Erythroblast (primary cell): ENCODE measurements at regions not wholly inside any gene's neighbourhood (a gene's known extent, or its start where the extent isn't known, plus 50 kb on each side); places are given as distances from the start of the nearest gene placed in this dataset.

Experiments
- DNase-seq, 2 experiments: peaks; one replicate each; lab custom pipeline; 2025; lab: John Stamatoyannopoulos, UW
- GATA1 ChIP-seq: IDR thresholded peaks from 2 replicates; pipeline ENCODE4 v1.6.1; 2011; ENCODE audit warnings: low read depth, mild to moderate bottlenecking, control low read depth, low read length, moderate library complexity
- POLR2A ChIP-seq: IDR thresholded peaks from 2 replicates; pipeline ENCODE4 v1.6.1; 2011; ENCODE audit warnings: mild to moderate bottlenecking, low read length

DNA sequence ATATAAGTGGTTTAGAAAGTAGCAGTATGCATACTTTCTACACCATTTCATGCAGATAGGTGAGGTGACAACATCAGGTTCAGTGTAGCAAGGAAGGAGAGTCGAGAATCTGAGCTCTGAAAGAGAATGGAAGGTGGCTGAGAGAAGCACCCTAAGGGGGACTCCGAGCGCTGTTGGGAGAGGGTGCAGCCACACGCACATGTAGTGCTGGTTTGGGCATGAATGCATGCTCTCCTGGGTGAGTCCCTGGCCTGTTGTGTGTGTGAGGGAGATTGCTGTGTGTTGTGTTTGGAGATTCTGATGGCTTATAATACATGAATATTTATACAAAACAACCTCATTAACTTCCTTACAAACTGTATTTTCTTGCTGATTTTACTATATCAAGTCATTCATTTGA lies 180.3 kb upstream of the LRIG3 start:
- DNase-seq: no peak
- TF ChIP-seq POLR2A: no peak
- TF ChIP-seq GATA1: no peak

- no peak for TF ChIP-seq GATA1
- no peak for DNase-seq
These were observed 177.6 kb upstream of the LRIG3 start for GRCh38 chr12:59097876-59098275.

DNA sequence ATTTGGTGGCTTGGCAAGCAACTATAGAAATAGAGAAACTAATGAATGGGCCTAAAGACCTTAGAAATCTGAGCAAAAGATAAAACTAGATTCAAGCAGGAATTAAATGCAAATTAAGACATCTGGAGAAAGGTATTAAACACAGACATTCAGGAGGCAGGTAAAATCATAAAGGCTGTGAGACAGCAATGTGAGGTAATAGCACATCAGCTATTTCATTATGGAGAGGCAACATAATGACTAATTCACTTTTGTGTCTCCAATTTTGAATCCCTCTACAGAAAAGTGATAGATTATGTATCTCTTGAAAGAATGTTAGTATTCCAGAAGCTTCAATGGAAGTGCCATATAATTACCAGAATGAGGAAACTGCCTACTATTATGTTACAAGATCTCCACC lies 175.9 kb upstream of the LRIG3 start:
- DNase-seq: no peak
- TF ChIP-seq POLR2A: no peak
- no peak for TF ChIP-seq GATA1

DNA sequence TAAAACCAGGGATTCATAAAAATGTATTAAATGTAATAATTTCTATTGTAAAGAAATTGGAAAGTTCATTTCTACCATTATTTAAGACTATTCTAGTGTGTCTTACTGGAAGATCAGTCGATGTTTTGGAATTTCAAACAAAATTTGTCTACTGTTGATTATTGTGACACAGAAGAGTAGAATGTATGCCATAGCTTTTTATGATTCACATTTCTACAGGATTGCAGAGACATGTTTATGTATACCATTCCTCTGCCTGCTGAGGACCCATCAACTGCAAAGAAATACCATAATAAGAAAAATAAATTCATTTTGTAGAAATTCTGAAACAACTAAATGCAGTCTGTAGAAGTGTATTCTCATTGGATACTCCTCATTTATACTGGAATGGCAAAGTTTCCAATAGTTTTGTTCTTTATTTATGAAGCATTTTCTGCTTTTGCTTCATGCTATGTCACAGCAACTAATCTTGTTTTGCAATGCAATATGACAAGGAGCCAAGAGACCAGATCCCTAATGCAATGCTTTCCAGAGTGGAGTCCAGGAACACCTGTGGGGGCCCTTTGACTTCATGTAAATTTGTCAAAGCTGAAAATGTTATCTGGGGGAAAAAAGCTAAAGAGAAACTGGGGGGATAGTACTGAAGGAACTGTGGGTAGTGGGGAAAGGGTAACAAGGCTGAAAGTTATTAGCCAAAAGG lies 172.9 kb upstream of the LRIG3 start:
- DNase-seq: no peak
- no peak for TF ChIP-seq POLR2A
- no peak for TF ChIP-seq GATA1

GRCh38 chr12:59088673-59089072 lies 168.4 kb upstream of the LRIG3 start:
- no peak for DNase-seq
- TF ChIP-seq POLR2A (no peak), GATA1 (no peak)

- DNase-seq: no peak
- TF ChIP-seq POLR2A (no peak), GATA1 (no peak)
These were observed 167.4 kb upstream of the LRIG3 start for GRCh38 chr12:59087691-59088090.

DNA sequence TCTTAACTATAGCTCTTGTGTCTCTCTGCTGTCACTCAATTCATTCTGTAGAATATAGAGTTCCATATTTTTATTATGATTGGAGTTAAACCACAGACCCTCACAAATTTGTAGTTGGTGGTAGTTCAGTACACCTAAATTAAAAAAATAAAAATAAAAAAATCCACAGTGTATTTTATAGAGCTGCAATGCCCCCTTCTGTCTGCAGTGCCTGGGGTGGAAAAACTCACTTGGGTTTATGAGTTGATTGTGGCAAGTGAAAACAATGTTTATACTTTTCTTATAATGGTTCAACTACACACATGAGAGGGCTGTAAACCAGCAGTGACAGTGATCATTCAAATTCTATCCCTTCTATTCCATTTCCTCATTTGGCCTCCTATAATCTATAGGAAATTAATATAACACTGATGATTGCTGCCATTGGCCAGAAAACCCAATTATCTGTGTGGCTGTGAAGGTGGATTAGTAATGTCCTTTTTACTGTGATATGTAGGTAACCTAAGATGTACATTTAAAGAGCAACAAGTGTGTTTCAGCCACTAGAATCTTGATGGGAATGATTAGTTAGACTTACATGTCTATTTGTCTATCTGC lies 166.9 kb upstream of the LRIG3 start:
- DNase-seq: no peak
- TF ChIP-seq GATA1: no peak
- TF ChIP-seq POLR2A: no peak

DNA sequence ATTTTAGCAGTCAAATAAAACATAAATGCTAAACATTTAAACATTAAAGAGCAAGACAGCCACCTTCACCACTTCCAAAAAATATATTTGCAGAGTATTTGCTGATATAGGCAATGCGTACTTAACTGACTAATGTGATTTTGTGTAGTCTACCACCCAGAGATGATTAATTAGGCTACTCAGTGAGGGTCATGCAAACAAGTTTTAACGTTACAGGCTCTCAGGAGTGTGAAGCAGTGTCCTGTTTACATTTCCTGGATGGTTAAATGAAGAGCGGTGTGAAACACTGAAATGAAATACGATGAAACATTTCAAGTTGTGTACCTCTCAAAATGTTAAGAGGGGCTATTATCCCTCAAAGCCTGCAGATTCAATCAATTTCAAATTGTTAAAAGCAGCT lies 165.8 kb upstream of the LRIG3 start:
- no peak for TF ChIP-seq GATA1
- no peak for TF ChIP-seq POLR2A

GRCh38 chr12:59085690-59086089 lies 165.4 kb upstream of the LRIG3 start:
- TF ChIP-seq POLR2A (no peak), GATA1 (no peak)
- DNase-seq: no peak

More for the DNA sequence above, 165.8 kb upstream of the LRIG3 start:
- DNase-seq: no peak

DNA sequence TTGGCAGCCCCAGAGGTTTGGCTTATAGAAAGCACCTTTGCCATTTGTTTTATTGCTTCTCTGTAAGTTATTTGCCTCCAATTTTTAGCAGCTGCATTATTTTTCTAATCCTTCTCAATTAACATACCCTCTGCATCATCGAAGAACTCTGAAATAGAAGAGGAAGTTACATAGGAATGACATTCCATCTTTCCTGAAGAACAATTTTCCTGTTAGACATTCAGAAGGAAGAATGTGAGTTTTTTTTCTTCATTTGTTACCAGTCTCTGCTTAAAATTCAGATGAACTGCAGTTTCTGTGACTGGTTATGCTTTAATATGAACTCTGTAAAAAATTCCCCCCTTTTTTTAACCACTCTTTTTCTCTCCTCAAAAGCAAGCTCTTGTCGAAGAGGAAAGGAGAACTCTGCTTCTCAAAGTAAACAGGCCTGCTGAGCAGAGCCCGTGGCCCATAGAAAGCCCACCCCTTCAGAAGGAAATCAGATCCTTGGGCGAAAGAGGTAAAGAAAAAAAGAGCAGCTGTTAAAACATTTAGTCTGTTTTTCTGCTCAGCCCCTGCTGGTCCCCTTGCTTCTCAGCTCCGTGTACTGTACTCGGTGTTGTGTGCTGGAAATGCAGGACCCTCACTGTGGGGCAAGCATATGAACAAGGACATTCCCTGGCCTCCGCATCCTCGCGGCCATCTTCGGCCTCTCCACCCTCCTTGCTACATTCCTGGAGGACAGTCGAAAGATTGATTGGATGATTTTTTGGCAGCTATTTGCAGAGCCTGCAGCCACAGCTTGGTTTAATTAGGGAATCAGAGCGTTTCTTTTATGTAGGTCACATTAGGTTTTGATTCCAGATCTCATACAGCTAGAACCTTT lies 164.4 kb upstream of the LRIG3 start:
- DNase-seq: no peak
- no peak for TF ChIP-seq GATA1
- TF ChIP-seq POLR2A: no peak

GRCh38 chr12:59082952-59083351 lies 162.6 kb upstream of the LRIG3 start:
- no peak for TF ChIP-seq POLR2A
- no peak for TF ChIP-seq GATA1
- no peak for DNase-seq

- no peak for DNase-seq
- no peak for TF ChIP-seq GATA1
- no peak for TF ChIP-seq POLR2A
These were observed 159.8 kb upstream of the LRIG3 start for GRCh38 chr12:59080101-59080500.

DNA sequence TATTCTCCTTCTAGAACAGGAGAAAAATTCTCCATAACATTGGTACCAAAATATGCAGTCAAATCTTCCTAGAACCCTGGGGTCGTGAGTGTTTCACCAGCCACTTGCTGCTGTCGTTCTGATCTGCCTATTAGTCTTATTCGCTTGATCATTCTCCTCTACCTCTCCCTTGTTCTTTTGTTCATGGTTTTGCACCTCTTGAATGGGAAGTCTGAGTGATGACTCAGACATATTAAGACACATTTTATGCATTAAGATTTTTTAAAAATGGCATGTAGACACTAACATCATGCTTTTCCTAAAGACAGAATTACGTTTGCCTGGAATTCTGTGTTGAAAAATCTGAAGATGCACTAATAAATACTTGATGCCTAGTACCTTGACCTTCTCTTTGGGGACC lies 159.2 kb upstream of the LRIG3 start:
- TF ChIP-seq POLR2A (no peak), GATA1 (no peak)
- no peak for DNase-seq

GRCh38 chr12:59079002-59079401 lies 158.7 kb upstream of the LRIG3 start:
- DNase-seq: no peak
- TF ChIP-seq GATA1: no peak
- no peak for TF ChIP-seq POLR2A
